ENCODE measurements at regions not wholly inside any gene's neighbourhood (a gene's known extent, or its start where the extent isn't known, plus 50 kb on each side); places are given as distances from the start of the nearest gene placed in this dataset.
"Not testable (repeated sequence)": the region's sequence is repeated elsewhere in the genome, so short reads cannot be mapped to it uniquely, and the experiment has no call there.

DNA sequence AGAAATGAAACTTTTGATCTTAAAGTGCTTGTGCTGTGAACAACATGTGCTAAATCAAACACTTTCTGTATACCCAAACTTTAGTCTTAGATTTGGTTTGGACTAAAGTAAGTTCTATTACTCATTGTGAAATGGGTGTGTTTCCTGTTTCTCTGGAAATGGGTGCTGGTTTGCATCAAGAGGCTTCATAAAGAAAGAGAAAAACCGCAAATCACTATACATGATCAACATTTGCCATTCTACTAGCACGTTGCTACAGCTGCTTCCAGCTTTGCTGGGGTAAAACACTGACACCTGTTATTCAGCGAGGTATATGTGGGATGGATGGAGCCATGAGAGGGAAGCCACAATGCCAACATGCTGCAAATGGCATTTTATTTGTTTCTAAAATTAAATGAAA, 547.0 kb upstream of the ACVR2A start:
- no peak for DNase-seq (ENCODE audit: low read depth)

DNA sequence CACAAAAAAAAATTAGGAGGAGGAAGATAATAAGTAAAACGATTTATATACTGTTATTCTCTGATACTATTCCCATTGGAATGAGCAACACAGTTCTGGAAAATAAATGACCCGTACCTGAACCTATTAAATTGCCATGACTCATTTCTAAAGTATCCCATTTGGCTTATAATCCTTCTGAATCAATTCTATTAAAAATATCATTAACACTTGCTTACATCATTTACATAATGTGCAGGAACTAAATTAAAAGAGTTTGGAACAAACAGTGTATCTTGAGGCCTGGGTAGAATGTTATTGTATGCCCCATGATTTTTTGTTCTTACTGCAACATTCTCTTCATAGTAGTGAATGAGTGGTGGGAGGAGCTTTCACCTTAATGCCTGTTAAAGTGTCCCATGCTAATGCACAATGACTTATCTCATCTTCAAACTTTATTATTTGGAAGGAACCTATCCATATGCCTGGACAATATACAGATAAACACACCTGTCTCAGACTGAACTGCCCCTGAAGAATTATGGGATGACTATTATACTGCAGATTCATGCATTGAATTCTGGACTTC, 549.9 kb upstream of the ACVR2A start:
- H3K4me3 ChIP-seq (ENCODE audit: low read length), result no peak overlapping the region
- peak; percentile 68 for DNase-seq (ENCODE audit: low read depth)
- TF ChIP-seq, protein P1, sequence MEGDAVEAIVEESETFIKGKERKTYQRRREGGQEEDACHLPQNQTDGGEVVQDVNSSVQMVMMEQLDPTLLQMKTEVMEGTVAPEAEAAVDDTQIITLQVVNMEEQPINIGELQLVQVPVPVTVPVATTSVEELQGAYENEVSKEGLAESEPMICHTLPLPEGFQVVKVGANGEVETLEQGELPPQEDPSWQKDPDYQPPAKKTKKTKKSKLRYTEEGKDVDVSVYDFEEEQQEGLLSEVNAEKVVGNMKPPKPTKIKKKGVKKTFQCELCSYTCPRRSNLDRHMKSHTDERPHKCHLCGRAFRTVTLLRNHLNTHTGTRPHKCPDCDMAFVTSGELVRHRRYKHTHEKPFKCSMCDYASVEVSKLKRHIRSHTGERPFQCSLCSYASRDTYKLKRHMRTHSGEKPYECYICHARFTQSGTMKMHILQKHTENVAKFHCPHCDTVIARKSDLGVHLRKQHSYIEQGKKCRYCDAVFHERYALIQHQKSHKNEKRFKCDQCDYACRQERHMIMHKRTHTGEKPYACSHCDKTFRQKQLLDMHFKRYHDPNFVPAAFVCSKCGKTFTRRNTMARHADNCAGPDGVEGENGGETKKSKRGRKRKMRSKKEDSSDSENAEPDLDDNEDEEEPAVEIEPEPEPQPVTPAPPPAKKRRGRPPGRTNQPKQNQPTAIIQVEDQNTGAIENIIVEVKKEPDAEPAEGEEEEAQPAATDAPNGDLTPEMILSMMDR (conservative IDR thresholded peaks at IDR 0.05; ENCODE audit: low read depth, low read length), result no peak

More for the DNA sequence above, 547.0 kb upstream of the ACVR2A start:
- TF ChIP-seq, protein P1 (conservative IDR thresholded peaks at IDR 0.05; ENCODE audit: low read depth, low read length), result no peak
- H3K4me3 ChIP-seq (ENCODE audit: low read length), result no peak overlapping the region

DNA sequence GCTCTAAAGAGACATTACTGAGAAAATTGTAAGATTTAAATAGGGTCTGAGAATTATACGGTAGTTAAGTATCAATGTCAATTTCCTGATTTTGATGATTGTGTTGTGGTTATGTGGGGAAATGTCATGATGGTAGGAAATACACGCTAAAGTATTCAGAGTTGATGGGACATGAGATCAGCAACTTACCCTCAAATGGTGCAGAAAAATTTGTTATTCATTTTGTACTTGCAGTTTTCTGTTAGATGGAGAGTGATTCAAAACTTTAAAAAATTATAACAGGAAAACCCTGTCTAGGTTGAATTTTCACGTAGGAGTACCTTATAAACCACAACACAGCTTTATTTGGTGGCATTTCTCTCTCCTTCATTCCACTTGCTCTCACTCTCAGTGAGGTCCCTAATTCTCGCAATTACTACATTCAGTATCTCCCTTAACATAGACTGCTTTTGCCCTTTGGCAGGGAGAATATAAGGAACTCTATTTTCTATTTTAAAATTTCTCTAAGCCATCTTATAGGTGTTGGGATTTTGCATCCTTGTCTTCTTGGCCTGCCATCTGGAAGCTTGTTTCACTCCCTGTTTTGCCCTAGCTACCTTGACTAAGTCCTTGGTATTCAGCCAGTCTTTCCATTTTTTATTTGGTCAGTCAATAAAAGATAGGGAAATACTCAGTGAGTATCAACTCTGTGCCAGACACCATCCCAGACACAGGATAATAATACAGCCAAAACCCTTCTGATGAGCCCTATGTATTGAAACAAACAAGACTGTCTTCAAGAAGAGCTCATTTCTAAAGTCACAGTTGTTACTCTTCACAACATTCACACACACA, 550.6 kb upstream of the ACVR2A start:
- H3K4me3 ChIP-seq (ENCODE audit: low read length), result no peak overlapping the region
- TF ChIP-seq, protein P1 (conservative IDR thresholded peaks at IDR 0.05; ENCODE audit: low read depth, low read length), result no peak
- no peak for DNase-seq (ENCODE audit: low read depth)

DNA sequence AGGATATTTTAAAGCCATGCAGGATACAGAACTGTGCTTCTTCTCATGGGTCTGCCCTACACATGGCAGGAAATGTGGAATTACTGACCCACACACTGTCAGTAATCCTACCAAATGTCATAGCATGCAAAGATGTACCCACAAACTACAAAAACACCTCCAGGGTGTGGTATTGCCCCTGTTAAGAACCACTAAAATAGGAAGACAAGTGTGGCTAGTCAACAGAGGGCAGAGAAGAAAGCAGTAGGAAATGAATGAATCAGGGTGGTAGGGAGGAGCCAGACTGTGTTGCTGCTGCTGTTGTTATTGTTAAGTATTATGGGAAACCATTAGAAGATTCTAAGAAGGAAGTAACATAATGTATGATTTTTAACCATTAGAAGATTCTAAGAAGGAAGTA, 556.7 kb upstream of the ACVR2A start:
- TF ChIP-seq, protein P1 (conservative IDR thresholded peaks at IDR 0.05; ENCODE audit: low read depth, low read length), result no peak
- no peak overlapping the region for H3K4me3 ChIP-seq (ENCODE audit: low read length)
- DNase-seq (ENCODE audit: low read depth), result no peak

DNA sequence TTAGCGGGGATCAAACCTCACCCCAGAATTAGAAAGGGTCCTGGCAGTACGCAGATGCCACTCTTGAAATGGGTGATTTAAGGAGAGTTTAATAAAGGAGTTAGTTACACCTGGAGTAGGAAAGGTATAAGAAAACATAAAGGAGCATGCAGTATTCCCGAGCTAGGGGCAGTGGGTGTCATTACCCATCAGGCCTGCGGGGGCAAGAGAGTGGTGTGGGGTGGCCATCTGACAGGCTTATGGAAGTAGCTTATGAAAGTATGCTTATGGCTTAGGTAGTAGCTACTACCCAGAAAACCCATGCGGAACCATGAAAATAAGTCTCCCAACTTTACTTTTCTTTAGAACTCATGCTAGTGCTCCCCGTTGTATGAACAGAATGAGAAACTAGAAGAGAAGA, 568.9 kb upstream of the ACVR2A start:
- no peak for DNase-seq (ENCODE audit: low read depth)
- TF ChIP-seq, protein P1 (conservative IDR thresholded peaks at IDR 0.05; ENCODE audit: low read depth, low read length), result peak; percentile 47
- H3K4me3 ChIP-seq (ENCODE audit: low read length), result no peak overlapping the region

DNA sequence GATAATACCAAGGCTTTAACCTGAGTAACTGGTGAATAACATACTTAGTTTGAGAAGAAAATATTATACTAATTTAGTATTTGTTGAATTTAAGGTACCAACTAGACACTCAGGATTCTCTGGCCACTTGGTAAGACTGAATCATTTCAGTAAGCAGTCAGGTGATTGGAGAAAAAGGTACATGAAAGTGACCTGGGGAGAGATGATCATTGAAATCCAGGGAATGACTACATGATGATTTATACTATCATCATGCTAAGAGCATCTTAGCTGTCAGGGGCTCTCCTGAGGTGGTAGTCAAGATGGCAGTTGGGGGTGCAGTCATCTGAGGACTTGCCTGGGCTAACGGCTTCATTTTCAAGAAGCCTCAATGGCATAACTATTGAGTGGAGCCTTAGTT, 571.2 kb upstream of the ACVR2A start:
- no peak overlapping the region for H3K4me3 ChIP-seq (ENCODE audit: low read length)
- TF ChIP-seq, protein P1 (conservative IDR thresholded peaks at IDR 0.05; ENCODE audit: low read depth, low read length), result no peak
- no peak for DNase-seq (ENCODE audit: low read depth)

DNA sequence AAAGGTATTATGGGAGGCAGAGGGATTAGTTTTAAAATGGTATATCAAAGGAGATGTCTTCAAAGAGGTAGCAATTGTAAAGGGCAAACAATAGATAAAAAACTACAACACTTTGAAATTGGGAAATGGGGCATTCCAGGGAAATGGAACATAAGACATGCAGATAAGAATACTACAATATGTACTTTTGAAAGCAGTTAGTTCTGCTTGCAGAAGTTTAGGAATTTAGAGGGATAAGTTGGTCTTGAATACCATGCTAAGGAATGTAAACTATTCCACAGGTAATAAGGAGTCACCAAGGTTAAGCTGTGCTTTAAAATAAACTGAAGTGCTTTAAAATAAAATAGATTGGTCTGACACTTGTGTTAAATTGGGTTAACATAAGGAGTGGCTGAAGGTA, 571.7 kb upstream of the ACVR2A start:
- TF ChIP-seq, protein P1 (conservative IDR thresholded peaks at IDR 0.05; ENCODE audit: low read depth, low read length), result no peak
- H3K4me3 ChIP-seq (ENCODE audit: low read length), result no peak overlapping the region
- no peak for DNase-seq (ENCODE audit: low read depth)

DNA sequence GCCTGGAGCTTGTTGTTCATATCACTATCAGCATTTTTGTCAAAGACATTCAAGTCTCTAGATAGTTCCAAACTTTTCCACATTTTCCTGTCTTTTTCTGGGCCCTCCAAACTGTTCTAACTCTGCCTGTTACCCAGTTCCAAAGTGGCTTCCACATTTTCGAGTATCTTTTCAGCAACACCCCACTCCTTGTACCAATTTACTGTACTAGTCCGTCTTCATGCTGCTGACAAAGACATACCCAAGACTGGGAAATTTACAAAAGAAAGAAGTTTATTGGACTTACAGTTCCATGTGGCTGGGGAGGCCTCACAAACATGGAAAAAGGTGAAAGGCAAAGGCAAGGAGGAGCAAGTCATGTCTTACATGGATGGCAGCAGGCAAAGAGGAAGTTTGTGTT, 575.2 kb upstream of the ACVR2A start:
- not testable (repeated sequence) for DNase-seq (ENCODE audit: low read depth); H3K4me3 ChIP-seq (ENCODE audit: low read length)
